Natural killer cell (primary cell): ENCODE measurements at regions not wholly inside any gene's neighbourhood (a gene's known extent, or its start where the extent isn't known, plus 50 kb on each side); places are given as distances from the start of the nearest gene placed in this dataset.

Experiments used
- ATAC-seq, 3 donors: fragments of 150-1000 bp in 2 of 3; fragments of 200-7000 bp in 1 of 3; cut with Tn5 transposase; 1 replicate in 1 of 3; 2 replicates in 2 of 3; pipeline ENCODE4 v1.10.0; 2021; ENCODE audit warnings: mild to moderate bottlenecking in 2 of 3, moderate library complexity in 2 of 3
- DNase-seq, 2 donors: peaks; one replicate each; pipeline versions ENCODE4 v3.0.0 to v3.0.0-alpha.2; 2013 to 2021; ENCODE audit warnings: mixed read lengths in 1 of 2
- H3K27ac ChIP-seq: one replicate; pipeline ENCODE4 v1.5.1; 2013; ENCODE audit warnings: mild to moderate bottlenecking, low read length
- H3K27me3 ChIP-seq: one replicate; pipeline ENCODE4 v1.6.1; 2013; ENCODE audit warnings: low read length; ENCODE audit not compliant: control insufficient read depth, insufficient read depth
- H3K36me3 ChIP-seq: one replicate; pipeline ENCODE4 v1.6.1; 2013; ENCODE audit warnings: low read length; ENCODE audit not compliant: control insufficient read depth, insufficient read depth
- H3K4me1 ChIP-seq: one replicate; pipeline ENCODE4 v1.6.1; 2013; ENCODE audit warnings: low read length; ENCODE audit not compliant: control insufficient read depth, insufficient read depth
- H3K4me3 ChIP-seq: one replicate; pipeline ENCODE4 v1.5.1; 2013; ENCODE audit warnings: low read length
- H3K9me3 ChIP-seq: one replicate; pipeline ENCODE4 v1.6.1; 2013; ENCODE audit warnings: low read length; ENCODE audit not compliant: control insufficient read depth, insufficient read depth
- H3K27ac Mint-ChIP-seq, 2 donors: one replicate each; pipeline ENCODE4 v1.8.0; 2022; ENCODE audit warnings: mild to moderate bottlenecking in 2 of 2, mixed read lengths in 2 of 2, moderate library complexity in 1 of 2
- H3K27me3 Mint-ChIP-seq, 2 donors: one replicate each; pipeline ENCODE4 v1.8.0; 2022; ENCODE audit warnings: low read depth in 2 of 2, mixed read lengths in 2 of 2
- H3K36me3 Mint-ChIP-seq: one replicate; pipeline ENCODE4 v1.8.0; 2022; ENCODE audit warnings: mixed read lengths
- H3K4me1 Mint-ChIP-seq, 2 donors: one replicate each; pipeline ENCODE4 v1.8.0; 2022; ENCODE audit warnings: mixed read lengths in 2 of 2
- H3K4me3 Mint-ChIP-seq: one replicate; pipeline ENCODE4 v1.8.0; 2022; ENCODE audit warnings: mild to moderate bottlenecking, moderate library complexity, mixed read lengths
- H3K9me3 Mint-ChIP-seq, 2 donors: one replicate each; pipeline ENCODE4 v1.8.0; 2022; ENCODE audit warnings: mixed read lengths in 2 of 2
- CTCF ChIP-seq: fragments of 200-600 bp; IDR thresholded peaks from one replicate; pipeline ENCODE4 v1.8.0; 2022; ENCODE audit warnings: antibody characterized with exemption
- WGBS: methylation state at CpG from one replicate; pipeline ENCODE4 v1.1.7; 2013; ENCODE audit warnings: missing lambda C conversion rate; ENCODE audit not compliant: insufficient coverage; 5-methylcytosine and 5-hydroxymethylcytosine counted together
- intact Hi-C: fragments of 100-400 bp; cut with micrococcal nuclease; formaldehyde crosslinking; loops from one replicate; pipeline ENCODE4 v1.14.2; 2022

GRCh38 chrX:20967725-20968124, 406.5 kb upstream of the CNKSR2 start:
- Histone ChIP-seq H3K4me1 (no peaks in the 10 kb centered on the region), H3K4me3 (no peak overlapping the region), H3K27ac (no peak overlapping the region), H3K36me3 (no peaks in the 10 kb centered on the region), H3K9me3 (no peaks in the 10 kb centered on the region), H3K27me3 (no peaks in the 10 kb centered on the region)
- no peak for TF ChIP-seq CTCF
- ATAC-seq = no peak
- H3K36me3 Mint-ChIP-seq = no peaks in the 10 kb centered on the region
- intact Hi-C loops = no loop called here
- H3K4me1 Mint-ChIP-seq = no peaks in the 10 kb centered on the region
- DNase-seq = no peak
- H3K27ac Mint-ChIP-seq = no peak overlapping the region
- H3K9me3 Mint-ChIP-seq = peaks cover 0 to 7% of the 10 kb centered on the region in 2 donors
- no peaks in the 10 kb centered on the region for H3K27me3 Mint-ChIP-seq
- no peak overlapping the region for H3K4me3 Mint-ChIP-seq

GRCh38 chrX:20965270-20966044, 408.8 kb upstream of the CNKSR2 start:
- no peak overlapping the region for H3K4me3 Mint-ChIP-seq
- no peak for TF ChIP-seq CTCF

GRCh38 chrX:20954014-20954413, 420.2 kb upstream of the CNKSR2 start:
- 87% methylated on average over 3 of the region's 3 CpGs for WGBS
- ATAC-seq (no peak), DNase-seq (no peak)
- no peak overlapping the region for H3K4me3 Mint-ChIP-seq
- H3K27me3 Mint-ChIP-seq = no peaks in the 10 kb centered on the region
- Histone ChIP-seq H3K4me3 (no peak overlapping the region), H3K36me3 (no peaks in the 10 kb centered on the region), H3K9me3 (no peaks in the 10 kb centered on the region), H3K27me3 (no peaks in the 10 kb centered on the region), H3K4me1 (no peaks in the 10 kb centered on the region), H3K27ac (no peak overlapping the region)
- no peaks in the 10 kb centered on the region for H3K9me3 Mint-ChIP-seq
- TF ChIP-seq CTCF = no peak
- no peaks in the 10 kb centered on the region for H3K4me1 Mint-ChIP-seq
- H3K36me3 Mint-ChIP-seq = no peaks in the 10 kb centered on the region
- H3K27ac Mint-ChIP-seq = no peak overlapping the region
- intact Hi-C loops = no loop called here

More at GRCh38 chrX:20965270-20966044, 408.8 kb upstream of the CNKSR2 start:
- no peak for ATAC-seq
- H3K9me3 Mint-ChIP-seq = peaks cover 0 to 7% of the 10 kb centered on the region in 2 donors
- WGBS = 61% methylated on average over 4 of the region's 5 CpGs
- H3K4me1 Mint-ChIP-seq = no peaks in the 10 kb centered on the region
- no peak for DNase-seq
- Histone ChIP-seq H3K27ac (no peak overlapping the region), H3K4me3 (no peak overlapping the region), H3K27me3 (no peaks in the 10 kb centered on the region), H3K4me1 (no peaks in the 10 kb centered on the region), H3K9me3 (no peaks in the 10 kb centered on the region), H3K36me3 (no peaks in the 10 kb centered on the region)
- no peaks in the 10 kb centered on the region for H3K36me3 Mint-ChIP-seq
- no peak overlapping the region for H3K27ac Mint-ChIP-seq
- H3K27me3 Mint-ChIP-seq = no peaks in the 10 kb centered on the region
- intact Hi-C loops = no loop called here

- intact Hi-C loops = no loop called here
- H3K9me3 Mint-ChIP-seq = no peaks in the 10 kb centered on the region
- Histone ChIP-seq H3K4me3 (no peak overlapping the region), H3K9me3 (no peaks in the 10 kb centered on the region), H3K36me3 (no peaks in the 10 kb centered on the region), H3K27ac (no peak overlapping the region), H3K4me1 (no peaks in the 10 kb centered on the region), H3K27me3 (no peaks in the 10 kb centered on the region)
- no peak for TF ChIP-seq CTCF
- no peaks in the 10 kb centered on the region for H3K4me1 Mint-ChIP-seq
- no peak overlapping the region for H3K27ac Mint-ChIP-seq
- H3K36me3 Mint-ChIP-seq = no peaks in the 10 kb centered on the region
- ATAC-seq = no peak
- WGBS = 48% methylated on average over 2 of the region's 3 CpGs
- DNase-seq = no peak
- H3K4me3 Mint-ChIP-seq = no peak overlapping the region
- H3K27me3 Mint-ChIP-seq = no peaks in the 10 kb centered on the region
Observed at GRCh38 chrX:20952180-20952579, 422.0 kb upstream of the CNKSR2 start.
